ENCODE measurements at regions not wholly inside any gene's neighbourhood (a gene's known extent, or its start where the extent isn't known, plus 50 kb on each side); places are given as distances from the start of the nearest gene placed in this dataset.

DNA sequence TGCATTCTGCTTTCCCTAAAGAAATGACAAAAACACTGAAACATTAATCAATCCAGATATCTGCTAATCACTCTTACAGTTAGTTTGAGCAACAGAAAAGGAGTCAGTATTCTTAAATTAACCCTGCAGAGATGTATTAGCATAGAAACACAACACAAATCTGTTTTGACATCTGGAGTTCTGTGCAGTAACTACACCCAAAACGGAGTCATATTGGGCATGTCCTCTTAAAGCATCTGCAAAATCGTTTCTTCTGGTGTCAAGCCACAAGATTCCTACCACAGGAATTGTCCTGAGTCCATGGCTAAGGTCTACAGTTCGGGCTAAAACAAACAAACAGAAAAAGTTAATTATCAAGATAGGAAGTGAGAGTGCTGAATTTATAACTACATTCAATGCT lies 332.1 kb upstream of the PKN2 start:
- Histone ChIP-seq H3K27me3 (replicated peaks in 1 of 2; ENCODE audit: control insufficient read depth in 2 of 2, extremely low read depth in 1 of 2, insufficient read depth in 2 of 2, low read length in 1 of 2) (no peaks in the 10 kb centered on the region), H3K36me3 (ENCODE audit: control insufficient read depth in 2 of 2, extremely low read depth in 1 of 2, insufficient read depth in 1 of 2, low read length in 1 of 2) (no peaks in the 10 kb centered on the region), H3K27ac (ENCODE audit: low read length) (no peak overlapping the region), H3K4me3 (ENCODE audit: control insufficient read depth in 1 of 2, extremely low read depth in 1 of 2, low read length in 1 of 2) (no peak overlapping the region), H3K4me1 (ENCODE audit: control insufficient read depth in 1 of 2, extremely low read depth in 1 of 2, insufficient read depth in 2 of 2, low read length in 2 of 2) (no peaks in the 10 kb centered on the region), H3K9me3 (no peaks in the 10 kb centered on the region)
- POLR2A ChIA-PET: no interaction called here
- Mint-ChIP-seq H3K27ac (no peak overlapping the region), H3K36me3 (no peaks in the 10 kb centered on the region), H3K9me3 (no peaks in the 10 kb centered on the region), H3K4me1 (no peaks in the 10 kb centered on the region), H3K27me3 (peaks cover 0 to 4% of the 10 kb centered on the region in 2 donors), H3K4me3 (no peak overlapping the region)
- no peak for ATAC-seq (replicated peaks in 1 of 4)
- WGBS (ENCODE audit: insufficient coverage): no CpG with 5 or more reads among the region's 3 CpGs
- DNase-seq: no peak
- CTCF ChIA-PET: no interaction called here

DNA sequence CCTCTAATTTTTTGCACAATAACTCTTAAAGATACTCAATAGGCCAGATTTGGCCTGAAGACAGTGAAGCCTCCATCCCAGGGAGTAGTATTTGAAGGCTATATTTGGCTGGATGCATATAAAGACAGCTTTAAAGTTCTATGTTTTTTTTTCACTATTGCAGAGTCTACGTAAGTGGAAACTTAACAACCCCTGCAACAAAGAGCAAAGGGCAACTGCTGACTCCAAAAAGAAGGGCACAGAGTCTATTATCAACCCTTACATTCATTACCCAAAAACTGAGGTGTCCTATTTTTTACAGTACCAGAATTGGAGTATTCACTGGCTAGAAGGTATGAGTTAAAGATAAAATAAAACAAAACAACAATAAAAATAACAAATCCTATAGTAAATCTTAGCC lies 329.8 kb upstream of the PKN2 start:
- ATAC-seq (replicated peaks in 1 of 4) (no peak), DNase-seq (no peak)
- Histone ChIP-seq H3K27ac (ENCODE audit: low read length) (no peak overlapping the region), H3K9me3 (no peaks in the 10 kb centered on the region), H3K36me3 (ENCODE audit: control insufficient read depth in 2 of 2, extremely low read depth in 1 of 2, insufficient read depth in 1 of 2, low read length in 1 of 2) (no peaks in the 10 kb centered on the region), H3K4me1 (ENCODE audit: control insufficient read depth in 1 of 2, extremely low read depth in 1 of 2, insufficient read depth in 2 of 2, low read length in 2 of 2) (no peaks in the 10 kb centered on the region), H3K27me3 (replicated peaks in 1 of 2; ENCODE audit: control insufficient read depth in 2 of 2, extremely low read depth in 1 of 2, insufficient read depth in 2 of 2, low read length in 1 of 2) (no peaks in the 10 kb centered on the region), H3K4me3 (ENCODE audit: control insufficient read depth in 1 of 2, extremely low read depth in 1 of 2, low read length in 1 of 2) (no peak overlapping the region)
- ChIA-PET CTCF (no interaction called here), POLR2A (no interaction called here)
- WGBS (ENCODE audit: insufficient coverage): no CpG with 5 or more reads among the region's 1 CpG
- Mint-ChIP-seq H3K27ac (no peak overlapping the region), H3K27me3 (peaks cover 0 to 4% of the 10 kb centered on the region in 2 donors), H3K4me3 (no peak overlapping the region), H3K9me3 (no peaks in the 10 kb centered on the region), H3K36me3 (no peaks in the 10 kb centered on the region), H3K4me1 (no peaks in the 10 kb centered on the region)

DNA sequence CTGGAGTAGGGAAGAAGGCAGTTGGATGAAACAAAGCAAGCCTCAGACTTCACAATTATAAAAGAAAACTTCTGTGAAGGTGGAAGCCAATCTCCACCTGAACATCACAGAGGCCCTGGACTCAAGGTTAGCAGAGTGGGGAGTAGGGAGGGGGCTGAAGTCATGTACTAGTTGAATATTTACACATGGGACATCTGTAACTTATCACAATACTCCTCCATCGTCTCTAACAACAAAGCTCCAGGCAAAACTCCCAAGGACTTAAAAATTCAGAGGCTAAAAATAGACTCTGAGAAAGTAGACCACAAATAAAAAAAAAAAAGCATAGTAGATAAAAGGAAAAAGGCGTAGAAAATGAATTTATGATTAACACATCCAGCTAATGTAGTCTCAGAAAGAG lies 326.3 kb upstream of the PKN2 start:
- no peak for ATAC-seq (replicated peaks in 1 of 4)
- H3K36me3 Mint-ChIP-seq: no peaks in the 10 kb centered on the region
- no peaks in the 10 kb centered on the region for H3K4me1 ChIP-seq (ENCODE audit: control insufficient read depth in 1 of 2, extremely low read depth in 1 of 2, insufficient read depth in 2 of 2, low read length in 2 of 2)
- no peaks in the 10 kb centered on the region for H3K4me1 Mint-ChIP-seq
- POLR2A ChIA-PET: no interaction called here
- no peaks in the 10 kb centered on the region for H3K9me3 Mint-ChIP-seq
- no peak overlapping the region for H3K27ac Mint-ChIP-seq
- no peak for DNase-seq
- H3K27me3 ChIP-seq (replicated peaks in 1 of 2; ENCODE audit: control insufficient read depth in 2 of 2, extremely low read depth in 1 of 2, insufficient read depth in 2 of 2, low read length in 1 of 2): no peaks in the 10 kb centered on the region
- H3K4me3 ChIP-seq (ENCODE audit: control insufficient read depth in 1 of 2, extremely low read depth in 1 of 2, low read length in 1 of 2): no peak overlapping the region
- no CpG with 5 or more reads among the region's 2 CpGs for WGBS (ENCODE audit: insufficient coverage)
- H3K27ac ChIP-seq (ENCODE audit: low read length): no peak overlapping the region
- peaks cover 0 to 4% of the 10 kb centered on the region in 2 donors for H3K27me3 Mint-ChIP-seq
- H3K4me3 Mint-ChIP-seq: no peak overlapping the region
- no peaks in the 10 kb centered on the region for H3K9me3 ChIP-seq
- H3K36me3 ChIP-seq (ENCODE audit: control insufficient read depth in 2 of 2, extremely low read depth in 1 of 2, insufficient read depth in 1 of 2, low read length in 1 of 2): no peaks in the 10 kb centered on the region
- CTCF ChIA-PET: no interaction called here

DNA sequence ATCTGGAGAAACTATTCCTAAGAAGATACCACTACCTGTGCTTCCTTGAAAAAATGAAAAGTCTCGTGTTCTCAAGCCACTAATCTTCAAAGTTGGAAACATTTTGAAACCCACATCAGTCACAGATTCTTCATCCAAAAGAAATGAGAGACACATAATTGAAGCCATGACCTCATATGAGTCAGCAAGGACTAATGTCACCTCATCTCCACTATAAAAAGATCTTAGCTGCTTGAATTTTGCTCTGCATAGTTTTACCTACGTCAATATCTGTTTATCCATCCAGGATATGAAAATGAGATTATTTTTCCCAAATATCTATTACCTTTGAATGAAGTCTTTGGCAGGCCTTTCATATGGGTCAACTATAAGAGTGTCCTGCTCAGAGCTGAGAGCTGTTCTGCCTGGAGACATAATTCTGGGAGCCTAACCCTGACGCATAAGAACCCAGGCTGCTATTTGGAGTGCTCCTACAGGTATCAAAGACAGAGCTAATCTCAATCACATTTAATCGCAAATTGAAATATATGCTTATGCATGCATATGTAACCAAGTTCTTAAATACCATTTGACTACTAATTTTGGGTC lies 312.5 kb upstream of the PKN2 start:
- Histone ChIP-seq H3K9me3 (no peaks in the 10 kb centered on the region), H3K27me3 (replicated peaks in 1 of 2; ENCODE audit: control insufficient read depth in 2 of 2, extremely low read depth in 1 of 2, insufficient read depth in 2 of 2, low read length in 1 of 2) (no peaks in the 10 kb centered on the region), H3K4me1 (ENCODE audit: control insufficient read depth in 1 of 2, extremely low read depth in 1 of 2, insufficient read depth in 2 of 2, low read length in 2 of 2) (no peaks in the 10 kb centered on the region), H3K27ac (ENCODE audit: low read length) (no peak overlapping the region), H3K36me3 (ENCODE audit: control insufficient read depth in 2 of 2, extremely low read depth in 1 of 2, insufficient read depth in 1 of 2, low read length in 1 of 2) (no peaks in the 10 kb centered on the region), H3K4me3 (ENCODE audit: control insufficient read depth in 1 of 2, extremely low read depth in 1 of 2, low read length in 1 of 2) (no peak overlapping the region)
- Mint-ChIP-seq H3K4me1 (no peaks in the 10 kb centered on the region), H3K27me3 (peaks cover 0 to 5% of the 10 kb centered on the region in 2 donors), H3K36me3 (no peaks in the 10 kb centered on the region), H3K9me3 (no peaks in the 10 kb centered on the region), H3K4me3 (no peak overlapping the region), H3K27ac (no peak overlapping the region)
- CTCF ChIA-PET: no interaction called here
- POLR2A ChIA-PET: no interaction called here
- no peak for ATAC-seq (replicated peaks in 1 of 4)
- WGBS (ENCODE audit: insufficient coverage): 71% methylated on average over 1 of the region's 4 CpGs
- no peak for DNase-seq

DNA sequence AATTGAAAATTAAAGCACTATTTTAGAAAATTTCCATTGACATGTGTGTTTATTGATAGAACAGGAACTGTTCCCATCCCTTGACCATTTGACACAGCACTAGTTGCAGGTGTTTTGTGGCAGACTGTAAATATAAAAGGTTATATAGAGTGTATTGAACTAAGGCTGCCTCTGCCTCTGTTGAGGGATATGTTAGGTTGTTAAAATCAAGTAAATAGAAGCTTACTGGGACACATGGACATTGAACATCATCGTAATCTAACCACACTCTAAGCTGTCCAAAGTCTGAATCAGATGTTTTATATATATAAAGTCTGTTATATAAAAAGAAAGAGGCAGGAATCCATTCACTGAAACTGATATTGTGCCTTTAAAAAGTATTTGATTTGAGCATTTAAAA lies 308.1 kb upstream of the PKN2 start:
- H3K36me3 Mint-ChIP-seq: no peaks in the 10 kb centered on the region
- H3K9me3 Mint-ChIP-seq: no peaks in the 10 kb centered on the region
- no peaks in the 10 kb centered on the region for H3K4me1 Mint-ChIP-seq
- H3K27me3 ChIP-seq (replicated peaks in 1 of 2; ENCODE audit: control insufficient read depth in 2 of 2, extremely low read depth in 1 of 2, insufficient read depth in 2 of 2, low read length in 1 of 2): no peaks in the 10 kb centered on the region
- DNase-seq (no peak), ATAC-seq (replicated peaks in 1 of 4) (no peak)
- H3K4me3 Mint-ChIP-seq: no peak overlapping the region
- no peak overlapping the region for H3K27ac ChIP-seq (ENCODE audit: low read length)
- H3K36me3 ChIP-seq (ENCODE audit: control insufficient read depth in 2 of 2, extremely low read depth in 1 of 2, insufficient read depth in 1 of 2, low read length in 1 of 2): no peaks in the 10 kb centered on the region
- H3K4me1 ChIP-seq (ENCODE audit: control insufficient read depth in 1 of 2, extremely low read depth in 1 of 2, insufficient read depth in 2 of 2, low read length in 2 of 2): no peaks in the 10 kb centered on the region
- no peaks in the 10 kb centered on the region for H3K9me3 ChIP-seq
- no peak overlapping the region for H3K27ac Mint-ChIP-seq
- no CpG with 5 or more reads among the region's 1 CpG for WGBS (ENCODE audit: insufficient coverage)
- POLR2A ChIA-PET: no interaction called here
- H3K27me3 Mint-ChIP-seq: peaks cover 0 to 1% of the 10 kb centered on the region in 2 donors
- H3K4me3 ChIP-seq (ENCODE audit: control insufficient read depth in 1 of 2, extremely low read depth in 1 of 2, low read length in 1 of 2): no peak overlapping the region
- CTCF ChIA-PET: no interaction called here

DNA sequence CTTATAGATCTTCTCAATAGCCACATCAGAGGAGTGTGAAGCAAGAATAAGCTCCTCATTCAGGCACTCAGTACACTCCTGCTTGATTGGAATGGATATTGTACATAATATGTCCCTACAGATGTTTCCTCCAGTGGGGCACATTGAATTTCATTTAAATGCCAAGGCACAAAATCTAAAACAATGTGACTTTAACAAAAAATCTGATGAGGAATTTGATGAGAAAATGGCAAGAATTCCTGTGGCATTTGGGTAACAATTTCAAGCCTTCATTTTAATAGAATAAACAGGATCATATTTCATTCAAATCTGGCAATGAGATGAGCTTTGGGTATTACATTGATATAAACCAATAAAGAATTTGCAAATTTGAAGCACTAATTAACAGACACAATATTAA lies 307.7 kb upstream of the PKN2 start:
- H3K36me3 ChIP-seq (ENCODE audit: control insufficient read depth in 2 of 2, extremely low read depth in 1 of 2, insufficient read depth in 1 of 2, low read length in 1 of 2): no peaks in the 10 kb centered on the region
- ChIA-PET CTCF (no interaction called here), POLR2A (no interaction called here)
- ATAC-seq (replicated peaks in 1 of 4) (no peak), DNase-seq (no peak)
- Mint-ChIP-seq H3K4me3 (no peak overlapping the region), H3K27ac (no peak overlapping the region), H3K4me1 (no peaks in the 10 kb centered on the region), H3K9me3 (no peaks in the 10 kb centered on the region), H3K27me3 (no peaks in the 10 kb centered on the region), H3K36me3 (no peaks in the 10 kb centered on the region)
- no peak overlapping the region for H3K27ac ChIP-seq (ENCODE audit: low read length)
- H3K4me3 ChIP-seq (ENCODE audit: control insufficient read depth in 1 of 2, extremely low read depth in 1 of 2, low read length in 1 of 2): no peak overlapping the region
- H3K4me1 ChIP-seq (ENCODE audit: control insufficient read depth in 1 of 2, extremely low read depth in 1 of 2, insufficient read depth in 2 of 2, low read length in 2 of 2): no peaks in the 10 kb centered on the region
- H3K27me3 ChIP-seq (replicated peaks in 1 of 2; ENCODE audit: control insufficient read depth in 2 of 2, extremely low read depth in 1 of 2, insufficient read depth in 2 of 2, low read length in 1 of 2): no peaks in the 10 kb centered on the region
- no peaks in the 10 kb centered on the region for H3K9me3 ChIP-seq

DNA sequence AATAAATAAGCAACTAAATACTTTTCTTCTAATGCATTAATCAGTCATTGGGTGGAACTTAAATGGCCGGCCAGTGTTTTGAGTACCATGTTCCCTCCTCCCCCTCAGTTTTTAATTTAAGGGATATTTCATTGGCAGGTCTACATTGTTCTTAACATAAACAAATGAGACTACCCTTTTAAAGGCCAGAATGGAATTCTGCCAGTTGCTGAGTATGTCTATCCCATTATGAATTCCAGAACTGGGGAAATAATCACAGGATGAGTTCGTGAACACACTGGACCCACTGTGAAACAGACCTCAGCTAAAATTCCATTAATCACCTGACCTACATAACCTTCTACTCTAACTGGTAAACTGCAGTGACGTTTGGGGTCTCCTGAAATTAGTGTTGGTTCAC lies 305.5 kb upstream of the PKN2 start:
- no peaks in the 10 kb centered on the region for H3K36me3 ChIP-seq (ENCODE audit: control insufficient read depth in 2 of 2, extremely low read depth in 1 of 2, insufficient read depth in 1 of 2, low read length in 1 of 2)
- H3K4me1 ChIP-seq (ENCODE audit: control insufficient read depth in 1 of 2, extremely low read depth in 1 of 2, insufficient read depth in 2 of 2, low read length in 2 of 2): no peaks in the 10 kb centered on the region
- no peak overlapping the region for H3K27ac ChIP-seq (ENCODE audit: low read length)
- no peaks in the 10 kb centered on the region for H3K9me3 ChIP-seq
- DNase-seq (no peak), ATAC-seq (replicated peaks in 1 of 4) (no peak)
- Mint-ChIP-seq H3K4me3 (no peak overlapping the region), H3K4me1 (no peaks in the 10 kb centered on the region), H3K36me3 (no peaks in the 10 kb centered on the region), H3K27ac (no peak overlapping the region), H3K9me3 (no peaks in the 10 kb centered on the region), H3K27me3 (no peaks in the 10 kb centered on the region)
- WGBS (ENCODE audit: insufficient coverage): 20% methylated on average over 1 of the region's 3 CpGs
- H3K4me3 ChIP-seq (ENCODE audit: control insufficient read depth in 1 of 2, extremely low read depth in 1 of 2, low read length in 1 of 2): no peak overlapping the region
- no peaks in the 10 kb centered on the region for H3K27me3 ChIP-seq (replicated peaks in 1 of 2; ENCODE audit: control insufficient read depth in 2 of 2, extremely low read depth in 1 of 2, insufficient read depth in 2 of 2, low read length in 1 of 2)
- POLR2A ChIA-PET: no interaction called here
- CTCF ChIA-PET: no interaction called here
